Mesodermal cell (in vitro differentiated cells): ENCODE measurements at regions not wholly inside any gene's neighbourhood (a gene's known extent, or its start where the extent isn't known, plus 50 kb on each side); places are given as distances from the start of the nearest gene placed in this dataset.

Experiments used
- H3K27ac ChIP-seq: 2 replicates; pipeline ENCODE4 v1.7.0; 2013; ENCODE audit warnings: mild to moderate bottlenecking, low read depth, low read length, moderate library complexity; ENCODE audit not compliant: severe bottlenecking
- H3K36me3 ChIP-seq: 2 replicates; pipeline ENCODE4 v1.7.1; 2013; ENCODE audit warnings: mild to moderate bottlenecking, low read length, moderate library complexity; ENCODE audit not compliant: control insufficient read depth, insufficient read depth
- H3K4me1 ChIP-seq: one replicate; pipeline ENCODE4 v1.7.1; 2013; ENCODE audit warnings: mild to moderate bottlenecking, low read length; ENCODE audit not compliant: insufficient read depth, control insufficient read depth, poor library complexity, severe bottlenecking
- H3K4me3 ChIP-seq: 2 replicates; pipeline ENCODE4 v1.7.0; 2013; ENCODE audit warnings: low read length, control low read depth, mild to moderate bottlenecking; ENCODE audit not compliant: insufficient read depth, poor library complexity, severe bottlenecking; ENCODE audit errors: extremely low read depth
- H3K9me3 ChIP-seq: 2 replicates; pipeline ENCODE4 v1.7.1; 2013; ENCODE audit warnings: mild to moderate bottlenecking, low read length, moderate library complexity; ENCODE audit not compliant: control insufficient read depth
- WGBS, 2 experiments: methylation state at CpG; one replicate each; pipeline ENCODE4 v1.1.5; 2013; ENCODE audit warnings: missing lambda C conversion rate in 2 of 2; ENCODE audit not compliant: insufficient coverage in 2 of 2; 5-methylcytosine and 5-hydroxymethylcytosine counted together

- Histone ChIP-seq H3K4me3 (no peak overlapping the region), H3K27ac (no peak overlapping the region), H3K9me3 (no peaks in the 10 kb centered on the region), H3K36me3 (no peaks in the 10 kb centered on the region), H3K4me1 (peaks cover 45% of the 10 kb centered on the region)
- 98 to 100% methylated on average over 3 to 5 of the region's 6 CpGs for WGBS, 2 experiments
Observed at GRCh38 chr6:111975466-111975865, 78.4 kb upstream of the CCN6 start.

GRCh38 chr6:111976139-111976538 lies 77.8 kb upstream of the CCN6 start:
- H3K36me3 ChIP-seq, result no peaks in the 10 kb centered on the region
- no peak overlapping the region for H3K4me3 ChIP-seq
- H3K9me3 ChIP-seq, result no peaks in the 10 kb centered on the region
- WGBS, 2 experiments, result 83 to 84% methylated on average over 2 of the region's 2 CpGs
- peaks cover 44% of the 10 kb centered on the region for H3K4me1 ChIP-seq
- peak overlapping the region; percentile 7 for H3K27ac ChIP-seq

- no peak overlapping the region for H3K4me3 ChIP-seq
- no peaks in the 10 kb centered on the region for H3K36me3 ChIP-seq
- no peaks in the 10 kb centered on the region for H3K9me3 ChIP-seq
- 95 to 100% methylated on average over 2 to 3 of the region's 3 CpGs for WGBS, 2 experiments
- H3K4me1 ChIP-seq, result peaks cover 23% of the 10 kb centered on the region
- peak overlapping the region; percentile 45 for H3K27ac ChIP-seq
Observed at GRCh38 chr6:111978532-111979149, 75.3 kb upstream of the CCN6 start.

GRCh38 chr6:111979633-111980032 lies 74.3 kb upstream of the CCN6 start:
- H3K4me3 ChIP-seq, result no peak overlapping the region
- peaks cover 21% of the 10 kb centered on the region for H3K4me1 ChIP-seq
- WGBS, 2 experiments, result 100% methylated on average over 1 to 2 of the region's 6 CpGs
- H3K36me3 ChIP-seq, result no peaks in the 10 kb centered on the region
- no peaks in the 10 kb centered on the region for H3K9me3 ChIP-seq
- no peak overlapping the region for H3K27ac ChIP-seq

GRCh38 chr6:111980143-111980542 lies 73.8 kb upstream of the CCN6 start:
- no peaks in the 10 kb centered on the region for H3K9me3 ChIP-seq
- no peak overlapping the region for H3K27ac ChIP-seq
- no peak overlapping the region for H3K4me3 ChIP-seq

GRCh38 chr6:111980971-111981840 lies 72.7 kb upstream of the CCN6 start:
- H3K4me3 ChIP-seq, result no peak overlapping the region
- H3K36me3 ChIP-seq, result no peaks in the 10 kb centered on the region
- WGBS, 2 experiments, result 91 to 93% methylated on average over 8 of the region's 8 CpGs
- peaks cover 31% of the 10 kb centered on the region for H3K4me1 ChIP-seq
- H3K27ac ChIP-seq, result no peak overlapping the region
- no peaks in the 10 kb centered on the region for H3K9me3 ChIP-seq

More at GRCh38 chr6:111980143-111980542, 73.8 kb upstream of the CCN6 start:
- 95 to 100% methylated on average over 2 to 3 of the region's 6 CpGs for WGBS, 2 experiments
- Histone ChIP-seq H3K4me1 (peaks cover 26% of the 10 kb centered on the region), H3K36me3 (no peaks in the 10 kb centered on the region)

GRCh38 chr6:111982681-111983080 lies 71.2 kb upstream of the CCN6 start:
- WGBS, 2 experiments, result 86 to 100% methylated on average over 1 of the region's 1 CpG
- peaks cover 25% of the 10 kb centered on the region for H3K4me1 ChIP-seq
- H3K36me3 ChIP-seq, result no peaks in the 10 kb centered on the region
- H3K9me3 ChIP-seq, result no peaks in the 10 kb centered on the region
- H3K27ac ChIP-seq, result no peak overlapping the region
- no peak overlapping the region for H3K4me3 ChIP-seq

GRCh38 chr6:111983193-111983592 lies 70.7 kb upstream of the CCN6 start:
- H3K36me3 ChIP-seq, result no peaks in the 10 kb centered on the region
- no peaks in the 10 kb centered on the region for H3K9me3 ChIP-seq
- H3K27ac ChIP-seq, result no peak overlapping the region
- no peak overlapping the region for H3K4me3 ChIP-seq
- WGBS, 2 experiments, result 86 to 100% methylated on average over 1 to 2 of the region's 3 CpGs
- peaks cover 24% of the 10 kb centered on the region for H3K4me1 ChIP-seq

- Histone ChIP-seq H3K27ac (no peak overlapping the region), H3K36me3 (no peaks in the 10 kb centered on the region), H3K4me3 (no peak overlapping the region), H3K4me1 (peaks cover 18% of the 10 kb centered on the region), H3K9me3 (no peaks in the 10 kb centered on the region)
- 83 to 89% methylated on average over 4 of the region's 4 CpGs for WGBS, 2 experiments
Observed at GRCh38 chr6:111984081-111984480, 69.8 kb upstream of the CCN6 start.

GRCh38 chr6:111984516-111985201 lies 69.2 kb upstream of the CCN6 start:
- H3K4me1 ChIP-seq, result peaks cover 18% of the 10 kb centered on the region
- WGBS, 2 experiments, result 86% methylated on average over 3 of the region's 5 CpGs; no CpG with 5 or more reads in 1 of the 2 experiments
- H3K27ac ChIP-seq, result no peak overlapping the region
- no peak overlapping the region for H3K4me3 ChIP-seq
- H3K36me3 ChIP-seq, result no peaks in the 10 kb centered on the region
- H3K9me3 ChIP-seq, result no peaks in the 10 kb centered on the region
